Activated CD4-positive, alpha-beta memory T cell treated with anti-CD3 and anti-CD28 coated beads for 36 hours (primary cell): ENCODE measurements at regions not wholly inside any gene's neighbourhood (a gene's known extent, or its start where the extent isn't known, plus 50 kb on each side); places are given as distances from the start of the nearest gene placed in this dataset.

Experiments
- CTCF ChIA-PET: fragments of 350-600 bp; sonication (Branson Sonifier 250); formaldehyde crosslinking; loops from one replicate; lab custom pipeline; 2021; ENCODE audit warnings: antibody characterized with exemption, inconsistent platforms; lab: Charles Lee
- POLR2A ChIA-PET: fragments of 350-600 bp; sonication (Branson Sonifier 250); formaldehyde crosslinking; loops from one replicate; lab custom pipeline; 2021; ENCODE audit warnings: antibody characterized with exemption; lab: Charles Lee
- DNase-seq: peaks from one replicate; pipeline ENCODE4 v3.0.0-alpha.2; 2020
- H3K27ac Mint-ChIP-seq: one replicate; pipeline ENCODE4 v1.8.0; 2021; ENCODE audit warnings: mixed read lengths
- H3K27me3 Mint-ChIP-seq: one replicate; pipeline ENCODE4 v1.8.0; 2021; ENCODE audit warnings: mixed read lengths
- H3K36me3 Mint-ChIP-seq: one replicate; pipeline ENCODE4 v1.8.0; 2021; ENCODE audit warnings: mixed read lengths
- H3K4me1 Mint-ChIP-seq: one replicate; pipeline ENCODE4 v1.8.0; 2021; ENCODE audit warnings: low read depth, mixed read lengths
- H3K4me3 Mint-ChIP-seq: one replicate; pipeline ENCODE4 v1.8.0; 2021; ENCODE audit warnings: mild to moderate bottlenecking, mixed read lengths
- H3K9me3 Mint-ChIP-seq: one replicate; pipeline ENCODE4 v1.8.0; 2021; ENCODE audit warnings: mixed read lengths
- intact Hi-C: fragments of 100-400 bp; cut with micrococcal nuclease; formaldehyde crosslinking; loops from one replicate; pipeline ENCODE4 v1.15.1; 2023

GRCh38 chr16:52773026-52773425 lies 226.1 kb upstream of the TOX3 start:
- H3K9me3 Mint-ChIP-seq, result no peaks in the 10 kb centered on the region
- no peak for DNase-seq
- no peaks in the 10 kb centered on the region for H3K4me1 Mint-ChIP-seq
- H3K36me3 Mint-ChIP-seq, result no peaks in the 10 kb centered on the region
- no peak overlapping the region for H3K27ac Mint-ChIP-seq
- CTCF ChIA-PET, result no interaction called here
- POLR2A ChIA-PET, result no interaction called here
- intact Hi-C loops, result no loop called here
- no peaks in the 10 kb centered on the region for H3K27me3 Mint-ChIP-seq
- H3K4me3 Mint-ChIP-seq, result no peak overlapping the region

- Mint-ChIP-seq H3K36me3 (no peaks in the 10 kb centered on the region), H3K9me3 (no peaks in the 10 kb centered on the region), H3K27ac (no peak overlapping the region), H3K27me3 (no peaks in the 10 kb centered on the region), H3K4me3 (no peak overlapping the region), H3K4me1 (no peaks in the 10 kb centered on the region)
- POLR2A ChIA-PET, result no interaction called here
- CTCF ChIA-PET, result no interaction called here
- DNase-seq, result no peak
- intact Hi-C loops, result no loop called here
Measured at GRCh38 chr16:52770828-52771227, 223.9 kb upstream of the TOX3 start.

- H3K9me3 Mint-ChIP-seq, result no peaks in the 10 kb centered on the region
- H3K36me3 Mint-ChIP-seq, result no peaks in the 10 kb centered on the region
- H3K27me3 Mint-ChIP-seq, result no peaks in the 10 kb centered on the region
- no peak overlapping the region for H3K27ac Mint-ChIP-seq
- ChIA-PET POLR2A (no interaction called here), CTCF (no interaction called here)
- intact Hi-C loops, result no loop called here
- DNase-seq, result no peak
- H3K4me3 Mint-ChIP-seq, result no peak overlapping the region
- no peaks in the 10 kb centered on the region for H3K4me1 Mint-ChIP-seq
Measured at GRCh38 chr16:52758473-52758855, 211.5 kb upstream of the TOX3 start.

- H3K27me3 Mint-ChIP-seq, result no peaks in the 10 kb centered on the region
- H3K4me1 Mint-ChIP-seq, result no peaks in the 10 kb centered on the region
- no peak for DNase-seq
- intact Hi-C loops, result no loop called here
- H3K4me3 Mint-ChIP-seq, result no peak overlapping the region
- no peak overlapping the region for H3K27ac Mint-ChIP-seq
- no peaks in the 10 kb centered on the region for H3K9me3 Mint-ChIP-seq
- ChIA-PET CTCF (no interaction called here), POLR2A (no interaction called here)
- H3K36me3 Mint-ChIP-seq, result no peaks in the 10 kb centered on the region
Measured at GRCh38 chr16:52757746-52758472, 211.0 kb upstream of the TOX3 start.

GRCh38 chr16:52756812-52757517 lies 210.0 kb upstream of the TOX3 start:
- Mint-ChIP-seq H3K27me3 (no peaks in the 10 kb centered on the region), H3K27ac (no peak overlapping the region), H3K9me3 (no peaks in the 10 kb centered on the region), H3K4me1 (no peaks in the 10 kb centered on the region), H3K36me3 (no peaks in the 10 kb centered on the region), H3K4me3 (no peak overlapping the region)
- POLR2A ChIA-PET, result no interaction called here
- CTCF ChIA-PET, result no interaction called here
- intact Hi-C loops, result no loop called here
- no peak for DNase-seq

- intact Hi-C loops, result no loop called here
- Mint-ChIP-seq H3K4me3 (no peak overlapping the region), H3K27ac (no peak overlapping the region), H3K36me3 (no peaks in the 10 kb centered on the region), H3K9me3 (no peaks in the 10 kb centered on the region), H3K4me1 (no peaks in the 10 kb centered on the region), H3K27me3 (no peaks in the 10 kb centered on the region)
- no peak for DNase-seq
- POLR2A ChIA-PET, result no interaction called here
- CTCF ChIA-PET, result no interaction called here
Measured at GRCh38 chr16:52755396-52755795, 208.5 kb upstream of the TOX3 start.

- no peak for DNase-seq
- Mint-ChIP-seq H3K9me3 (peaks cover under 1% of the 10 kb centered on the region), H3K36me3 (no peaks in the 10 kb centered on the region), H3K4me3 (no peak overlapping the region), H3K27ac (no peak overlapping the region), H3K27me3 (no peaks in the 10 kb centered on the region), H3K4me1 (no peaks in the 10 kb centered on the region)
- ChIA-PET CTCF (no interaction called here), POLR2A (no interaction called here)
- intact Hi-C loops, result no loop called here
Measured at GRCh38 chr16:52751035-52751434, 204.1 kb upstream of the TOX3 start.

- ChIA-PET CTCF (no interaction called here), POLR2A (no interaction called here)
- no peaks in the 10 kb centered on the region for H3K27me3 Mint-ChIP-seq
- intact Hi-C loops, result no loop called here
- H3K27ac Mint-ChIP-seq, result no peak overlapping the region
- H3K4me1 Mint-ChIP-seq, result no peaks in the 10 kb centered on the region
- no peak overlapping the region for H3K4me3 Mint-ChIP-seq
- peaks cover 3% of the 10 kb centered on the region for H3K9me3 Mint-ChIP-seq
- DNase-seq, result no peak
- H3K36me3 Mint-ChIP-seq, result no peaks in the 10 kb centered on the region
Measured at GRCh38 chr16:52748741-52749140, 201.8 kb upstream of the TOX3 start.

- H3K27ac Mint-ChIP-seq, result no peak overlapping the region
- intact Hi-C loops, result no loop called here
- no peaks in the 10 kb centered on the region for H3K27me3 Mint-ChIP-seq
- ChIA-PET CTCF (no interaction called here), POLR2A (no interaction called here)
- H3K4me3 Mint-ChIP-seq, result no peak overlapping the region
- no peaks in the 10 kb centered on the region for H3K36me3 Mint-ChIP-seq
- no peaks in the 10 kb centered on the region for H3K4me1 Mint-ChIP-seq
- DNase-seq, result no peak
- H3K9me3 Mint-ChIP-seq, result peaks cover 3% of the 10 kb centered on the region
Measured at GRCh38 chr16:52747088-52747595, 200.2 kb upstream of the TOX3 start.

- DNase-seq, result no peak
- no peaks in the 10 kb centered on the region for H3K4me1 Mint-ChIP-seq
- intact Hi-C loops, result no loop called here
- H3K9me3 Mint-ChIP-seq, result peaks cover 7% of the 10 kb centered on the region
- POLR2A ChIA-PET, result no interaction called here
- H3K4me3 Mint-ChIP-seq, result no peak overlapping the region
- H3K36me3 Mint-ChIP-seq, result no peaks in the 10 kb centered on the region
- CTCF ChIA-PET, result no interaction called here
- H3K27ac Mint-ChIP-seq, result no peak overlapping the region
- no peaks in the 10 kb centered on the region for H3K27me3 Mint-ChIP-seq
Measured at GRCh38 chr16:52743707-52744106, 196.8 kb upstream of the TOX3 start.

GRCh38 chr16:52742608-52743170 lies 195.7 kb upstream of the TOX3 start:
- POLR2A ChIA-PET, result no interaction called here
- H3K36me3 Mint-ChIP-seq, result no peaks in the 10 kb centered on the region
- intact Hi-C loops, result no loop called here
- CTCF ChIA-PET, result no interaction called here
- no peak for DNase-seq
- no peak overlapping the region for H3K27ac Mint-ChIP-seq
- H3K27me3 Mint-ChIP-seq, result no peaks in the 10 kb centered on the region
- H3K9me3 Mint-ChIP-seq, result peaks cover 10% of the 10 kb centered on the region
- no peak overlapping the region for H3K4me3 Mint-ChIP-seq
- H3K4me1 Mint-ChIP-seq, result no peaks in the 10 kb centered on the region

GRCh38 chr16:52742052-52742451 lies 195.1 kb upstream of the TOX3 start:
- intact Hi-C loops, result no loop called here
- ChIA-PET CTCF (no interaction called here), POLR2A (no interaction called here)
- Mint-ChIP-seq H3K4me3 (no peak overlapping the region), H3K27ac (no peak overlapping the region), H3K9me3 (peaks cover 10% of the 10 kb centered on the region), H3K36me3 (no peaks in the 10 kb centered on the region), H3K27me3 (no peaks in the 10 kb centered on the region), H3K4me1 (no peaks in the 10 kb centered on the region)
- no peak for DNase-seq

GRCh38 chr16:52741351-52741750 lies 194.4 kb upstream of the TOX3 start:
- Mint-ChIP-seq H3K4me1 (no peaks in the 10 kb centered on the region), H3K9me3 (peaks cover 10% of the 10 kb centered on the region), H3K4me3 (no peak overlapping the region), H3K27ac (no peak overlapping the region), H3K36me3 (no peaks in the 10 kb centered on the region), H3K27me3 (no peaks in the 10 kb centered on the region)
- ChIA-PET POLR2A (no interaction called here), CTCF (no interaction called here)
- intact Hi-C loops, result no loop called here
- no peak for DNase-seq
